ENCODE measurements at regions not wholly inside any gene's neighbourhood (a gene's known extent, or its start where the extent isn't known, plus 50 kb on each side); places are given as distances from the start of the nearest gene placed in this dataset.

DNA sequence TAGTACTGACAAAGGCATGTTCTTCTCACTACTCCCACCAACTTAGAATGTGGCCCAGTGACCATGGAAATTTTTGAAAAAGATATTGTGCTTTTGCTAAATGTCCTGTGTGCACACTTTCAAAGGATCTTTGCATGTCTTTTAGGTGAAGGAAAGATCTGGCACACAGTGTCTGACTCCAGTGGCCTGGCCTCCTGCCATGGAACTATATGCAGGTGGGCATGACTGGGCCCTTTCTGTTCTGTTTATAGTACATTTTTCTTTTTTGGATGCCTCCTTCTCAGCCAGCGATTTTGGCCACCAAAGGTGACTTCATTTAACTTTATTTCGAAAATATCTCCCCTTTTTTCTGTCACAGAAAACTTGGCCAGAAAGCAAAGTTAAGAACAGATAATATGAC is 999.7 kb upstream of the PIK3C3 start:
- DNase-seq (ENCODE audit: low read depth in 3 of 3), result no peak

DNA sequence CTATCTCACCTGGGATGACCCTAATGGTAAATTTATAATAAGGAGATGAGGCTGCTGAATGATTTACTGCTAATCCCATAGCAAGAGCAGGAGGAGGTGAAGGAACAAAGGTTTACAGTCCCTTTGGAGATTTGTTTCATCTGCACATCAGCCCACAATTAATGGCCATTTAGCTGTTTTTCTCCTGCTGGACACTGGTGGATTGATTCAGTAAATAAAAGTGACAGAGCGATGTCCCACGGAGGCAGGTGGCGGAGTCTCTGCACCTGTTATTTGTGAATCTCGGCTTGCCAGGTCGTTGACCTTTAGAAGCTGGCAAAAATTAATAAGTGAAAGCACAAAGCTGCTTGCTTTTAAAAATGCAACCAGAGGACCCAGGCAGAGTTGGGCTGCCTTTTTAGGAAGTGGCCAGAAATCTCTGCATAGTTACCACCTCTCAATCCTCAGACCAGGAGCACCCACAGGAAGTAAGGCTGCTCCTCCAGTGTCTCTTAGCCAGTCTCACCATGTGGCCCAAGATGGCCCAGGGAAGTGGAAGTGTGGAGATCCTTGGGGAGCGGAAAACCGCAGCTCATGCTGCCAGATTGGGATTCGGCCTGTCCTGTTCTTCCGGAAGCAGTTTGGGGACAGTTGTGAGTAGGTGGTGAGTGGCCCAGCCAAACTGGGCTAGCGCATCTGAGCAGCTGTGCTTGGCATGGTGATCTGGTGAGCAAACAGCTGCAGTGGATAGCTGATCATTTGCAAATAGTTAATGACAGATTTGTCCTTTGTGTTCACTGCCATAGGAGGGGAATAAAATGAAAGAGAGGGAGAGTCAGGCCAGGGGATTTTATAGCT is 1005.7 kb upstream of the PIK3C3 start:
- no peak for DNase-seq (ENCODE audit: low read depth in 3 of 3)

- DNase-seq (ENCODE audit: low read depth in 3 of 3), result no peak
Measured at GRCh38 chr18:40944576-40944975, 1010.5 kb upstream of the PIK3C3 start.

DNA sequence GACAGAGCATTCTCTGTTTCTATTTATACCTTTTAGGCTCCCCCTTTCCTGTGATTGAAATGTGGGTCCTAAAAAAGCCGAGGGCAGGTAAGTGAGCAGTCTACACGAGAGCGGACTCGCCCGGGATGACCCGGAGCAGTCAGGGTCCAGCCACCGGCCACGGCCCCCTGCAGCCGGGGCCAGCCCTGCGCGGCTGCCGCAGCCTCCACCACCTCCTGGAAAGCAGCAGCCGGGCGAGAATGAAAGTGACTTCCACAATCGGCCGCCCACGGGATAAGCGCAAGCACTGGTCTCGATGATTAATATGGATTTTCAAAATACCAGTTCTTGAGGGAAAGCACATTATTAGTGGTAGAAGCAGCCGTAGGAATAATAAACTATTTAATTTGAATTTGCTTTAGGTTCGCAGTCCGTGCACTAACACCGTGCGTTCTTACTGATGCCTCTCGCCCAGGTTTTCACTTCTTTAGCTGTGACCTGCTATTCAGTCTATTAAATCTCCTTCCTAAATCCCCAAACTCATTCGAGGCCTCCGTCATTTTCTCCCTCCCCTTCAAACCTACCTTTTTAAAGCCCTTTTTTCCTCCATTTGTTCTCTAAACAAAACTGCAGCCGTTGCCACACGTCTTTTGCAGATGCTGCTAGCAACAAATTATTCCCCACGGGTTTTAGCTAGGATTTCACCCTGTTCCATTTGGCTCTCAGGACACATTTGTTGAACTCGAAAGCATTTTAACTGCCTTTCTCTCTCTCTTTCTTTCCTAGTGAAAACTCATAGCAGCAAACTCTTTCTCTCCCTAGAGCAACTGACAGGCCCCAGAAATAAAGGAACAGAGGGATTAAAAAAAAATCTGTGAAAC is 1015.1 kb upstream of the PIK3C3 start:
- no peak for DNase-seq (ENCODE audit: low read depth in 3 of 3)

DNA sequence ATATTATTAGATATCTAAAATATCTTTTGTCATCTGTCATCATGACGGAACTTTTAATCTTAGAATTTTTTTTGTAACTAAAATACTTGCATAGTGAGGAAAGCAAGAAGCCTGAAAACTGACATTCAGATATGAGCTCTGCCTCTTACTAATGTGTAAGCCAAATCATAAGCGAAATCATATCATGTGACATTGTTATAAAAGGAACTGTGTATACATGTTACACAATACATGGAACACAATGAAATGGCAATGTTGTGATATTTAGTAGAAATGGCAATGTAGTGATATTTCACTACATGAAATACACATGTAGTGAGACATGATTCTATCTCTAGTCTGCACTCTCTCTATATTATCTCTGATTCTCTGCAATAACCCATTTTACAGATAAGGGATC is 1016.4 kb upstream of the PIK3C3 start:
- no peak for DNase-seq (ENCODE audit: low read depth in 3 of 3)

- no peak for DNase-seq (ENCODE audit: low read depth in 3 of 3)
Measured at GRCh38 chr18:40937386-40937785, 1017.6 kb upstream of the PIK3C3 start.

GRCh38 chr18:40935423-40935822 is 1019.6 kb upstream of the PIK3C3 start:
- DNase-seq (ENCODE audit: low read depth in 3 of 3), result no peak

DNA sequence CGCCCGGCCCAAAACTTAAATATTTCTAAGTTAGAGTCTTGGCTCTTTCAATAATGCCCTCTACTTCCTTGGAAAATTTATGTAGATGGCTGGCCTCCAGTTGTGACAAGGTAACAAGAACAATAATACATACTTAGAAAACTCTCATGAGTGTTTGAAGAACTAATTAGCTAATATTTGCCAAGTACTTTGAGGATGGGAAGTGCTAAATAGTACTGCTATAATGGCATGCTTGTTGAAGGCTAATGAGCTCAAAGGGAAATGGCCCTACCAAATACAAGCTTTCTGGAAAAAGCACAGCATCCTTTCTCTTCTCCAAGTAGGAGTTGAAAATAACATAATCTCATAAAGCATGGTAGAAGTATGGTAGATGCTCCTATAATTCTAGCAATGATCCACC is 1022.2 kb upstream of the PIK3C3 start:
- no peak for DNase-seq (ENCODE audit: low read depth in 3 of 3)

- DNase-seq (ENCODE audit: low read depth in 3 of 3), result no peak
Measured at GRCh38 chr18:40930211-40930882, 1024.7 kb upstream of the PIK3C3 start.

GRCh38 chr18:40929399-40929798 is 1025.6 kb upstream of the PIK3C3 start:
- no peak for DNase-seq (ENCODE audit: low read depth in 3 of 3)

DNA sequence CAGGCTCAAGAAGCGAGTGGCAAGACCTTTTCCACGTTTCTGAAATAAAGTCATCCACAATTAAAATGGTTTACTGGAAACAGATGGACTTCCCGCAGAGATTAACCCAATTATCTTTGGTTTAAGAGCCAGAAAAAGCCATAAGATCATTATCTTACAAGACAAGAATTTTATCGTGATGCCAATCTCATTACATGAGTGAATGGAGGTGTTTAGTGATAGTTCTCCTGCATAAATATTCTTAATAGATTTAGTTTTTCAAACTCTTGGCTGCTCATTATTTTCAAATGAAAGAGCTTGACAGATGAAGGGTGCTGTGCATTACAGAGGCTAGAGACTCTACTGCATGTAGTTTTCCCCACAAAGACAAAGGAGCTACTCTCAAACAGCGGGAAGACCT is 1028.4 kb upstream of the PIK3C3 start:
- no peak for DNase-seq (ENCODE audit: low read depth in 3 of 3)

DNA sequence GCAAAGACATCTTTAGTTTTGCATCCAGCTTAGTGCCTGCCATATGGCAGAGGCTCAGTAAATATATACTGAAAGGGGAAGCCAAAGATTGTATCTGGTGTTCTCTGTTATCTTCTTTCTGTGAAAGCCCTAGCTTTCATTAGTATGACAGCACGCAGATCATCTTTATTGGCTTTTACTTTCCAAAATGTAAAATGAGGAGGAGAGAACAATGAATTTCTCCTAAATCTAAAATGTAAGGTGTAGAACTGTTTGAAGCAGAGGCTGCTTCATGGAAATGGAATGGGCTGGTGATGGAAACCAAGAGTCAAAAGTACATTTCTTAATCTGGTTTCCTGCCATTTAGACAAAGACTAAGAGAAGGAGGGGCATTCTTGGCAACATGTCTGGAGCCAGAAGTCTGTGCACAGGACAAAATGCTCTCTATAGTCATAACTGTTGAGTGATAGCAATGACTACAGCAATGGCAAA is 1029.9 kb upstream of the PIK3C3 start:
- no peak for DNase-seq (ENCODE audit: low read depth in 3 of 3)

- DNase-seq (ENCODE audit: low read depth in 3 of 3), result no peak
Measured at GRCh38 chr18:40921845-40922629, 1033.0 kb upstream of the PIK3C3 start.

GRCh38 chr18:40917056-40917455 is 1038.0 kb upstream of the PIK3C3 start:
- DNase-seq (ENCODE audit: low read depth in 3 of 3), result no peak

- DNase-seq (ENCODE audit: low read depth in 3 of 3), result no peak
Measured at GRCh38 chr18:40915724-40916123, 1039.3 kb upstream of the PIK3C3 start.

DNA sequence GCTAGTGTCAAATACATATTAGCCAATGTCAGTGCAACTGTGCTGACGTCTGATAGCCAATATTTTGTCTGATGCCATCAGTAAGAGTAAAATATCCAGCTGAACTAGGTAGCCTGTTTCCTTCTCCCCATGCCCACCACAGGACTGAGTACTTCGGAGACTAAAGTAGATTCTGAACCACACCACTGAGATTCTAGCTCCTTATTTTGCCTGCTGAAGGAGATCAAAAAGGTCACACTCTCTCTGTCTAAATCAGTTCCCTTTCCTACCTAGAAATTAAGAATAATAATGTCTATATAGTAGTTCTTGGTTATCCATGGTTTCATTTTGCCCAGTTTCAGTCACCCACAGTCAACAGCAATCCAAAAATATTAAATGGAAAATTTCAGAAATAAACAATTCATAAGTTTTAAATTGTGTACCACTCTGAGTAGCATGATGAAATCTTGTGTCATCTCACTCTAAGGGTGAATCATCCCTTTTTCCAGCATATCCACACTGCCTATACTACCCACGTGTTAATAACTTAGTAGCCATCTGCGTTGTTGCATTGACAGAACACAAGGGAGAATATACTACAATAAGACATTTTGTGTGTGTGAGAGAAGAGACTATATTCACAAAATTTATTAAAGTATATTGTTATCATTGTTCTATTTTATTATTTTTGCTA is 1043.3 kb upstream of the PIK3C3 start:
- no peak for DNase-seq (ENCODE audit: low read depth in 3 of 3)

DNA sequence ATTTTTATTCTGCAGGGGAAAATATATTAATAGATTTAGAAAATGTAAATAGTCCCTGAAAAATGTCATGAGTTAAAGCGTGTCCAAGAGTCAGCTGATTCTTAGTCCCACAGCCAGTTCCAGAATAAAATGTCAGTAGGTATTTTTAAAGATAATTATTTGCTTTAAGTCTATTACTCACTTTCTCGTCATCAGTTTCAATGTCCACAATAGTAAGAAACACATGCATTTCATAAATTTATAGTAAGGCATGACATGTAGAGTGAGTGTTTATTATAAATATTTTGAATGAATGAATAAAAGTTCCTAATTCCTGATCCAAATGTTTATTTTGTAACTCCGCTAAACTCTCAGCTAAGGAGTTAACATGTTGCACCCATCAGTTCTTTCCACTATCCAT is 1044.0 kb upstream of the PIK3C3 start:
- DNase-seq (ENCODE audit: low read depth in 3 of 3), result no peak

GRCh38 chr18:40907842-40908241 is 1047.2 kb upstream of the PIK3C3 start:
- no peak for DNase-seq (ENCODE audit: low read depth in 3 of 3)

- DNase-seq (ENCODE audit: low read depth in 3 of 3), result no peak
Measured at GRCh38 chr18:40904295-40904694, 1050.7 kb upstream of the PIK3C3 start.

DNA sequence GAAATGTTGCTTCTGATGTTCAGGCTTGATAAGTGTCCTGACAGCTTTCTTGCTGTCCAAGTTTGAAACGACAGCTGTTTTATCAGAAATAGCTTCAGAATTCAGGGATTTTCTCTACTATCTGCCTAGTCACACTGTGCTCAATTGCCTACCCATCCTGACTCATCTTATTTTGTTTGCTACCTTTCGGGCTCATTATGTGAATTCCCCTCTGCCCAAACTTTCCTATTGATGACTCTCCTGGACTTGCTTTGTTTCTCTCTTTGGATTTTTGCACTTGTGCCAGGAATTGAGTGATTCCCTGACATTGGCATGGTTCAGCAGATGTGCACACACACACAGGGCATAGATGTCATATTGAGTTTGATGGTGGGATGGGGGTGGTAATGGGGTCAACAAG is 1052.6 kb upstream of the PIK3C3 start:
- DNase-seq (ENCODE audit: low read depth in 3 of 3), result no peak

DNA sequence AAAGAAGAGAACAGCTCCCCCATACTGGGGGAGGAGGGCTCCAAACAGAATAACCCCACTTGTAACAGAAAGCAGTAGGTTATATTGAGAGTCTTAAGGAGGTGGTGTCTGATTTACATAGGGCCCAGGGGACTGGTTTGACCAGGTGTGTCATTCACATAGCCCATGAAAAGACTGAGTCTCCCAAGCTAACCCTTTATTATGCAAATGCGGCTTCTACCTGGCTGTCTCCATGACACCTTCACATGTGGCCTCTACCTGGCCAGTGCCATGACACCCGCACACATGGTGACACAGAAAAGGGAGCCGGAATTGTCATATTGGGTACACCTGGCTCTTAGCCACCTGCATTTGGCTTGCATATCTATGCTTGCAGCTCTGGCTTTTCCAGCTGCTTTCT is 1057.2 kb upstream of the PIK3C3 start:
- DNase-seq (ENCODE audit: low read depth in 3 of 3), result no peak

Measured in stimulated activated CD4-positive, alpha-beta T cell treated with anti-CD3 and anti-CD28 coated beads, TNF-alpha, amount 100 ng/mL, for 48 hours (primary cell).